NCI-H1436 (cell line): ENCODE measurements at regions not wholly inside any gene's neighbourhood (a gene's known extent, or its start where the extent isn't known, plus 50 kb on each side); places are given as distances from the start of the nearest gene placed in this dataset.

Source experiments
- DNase-seq: peaks from one replicate; lab custom pipeline; 2025; lab: John Stamatoyannopoulos, UW

GRCh38 chr4:41390661-41391060, 133.9 kb downstream of the UCHL1 start:
- no peak for DNase-seq

GRCh38 chr4:41391271-41391670, 134.5 kb downstream of the UCHL1 start:
- DNase-seq: no peak

DNA sequence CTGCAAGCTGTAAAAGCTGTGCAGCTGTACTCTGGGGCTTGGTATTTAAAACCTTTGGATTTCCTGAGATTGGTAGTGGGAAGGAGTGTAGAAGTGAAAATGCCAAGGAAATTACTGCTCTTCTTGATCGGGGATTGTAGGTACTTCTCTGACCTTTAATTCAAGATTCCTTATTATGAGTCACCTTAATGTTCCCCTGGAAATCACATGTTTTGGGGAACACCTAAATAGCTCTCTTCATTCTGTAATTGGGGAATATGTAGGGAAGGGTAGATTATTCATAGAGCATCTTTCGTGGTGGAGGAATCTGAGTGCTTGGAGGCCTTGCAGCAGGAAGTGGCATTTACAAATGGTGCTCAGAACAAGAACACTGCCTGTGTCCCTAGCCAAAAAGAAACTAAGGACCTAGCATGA, 137.8 kb downstream of the UCHL1 start:
- no peak for DNase-seq

DNA sequence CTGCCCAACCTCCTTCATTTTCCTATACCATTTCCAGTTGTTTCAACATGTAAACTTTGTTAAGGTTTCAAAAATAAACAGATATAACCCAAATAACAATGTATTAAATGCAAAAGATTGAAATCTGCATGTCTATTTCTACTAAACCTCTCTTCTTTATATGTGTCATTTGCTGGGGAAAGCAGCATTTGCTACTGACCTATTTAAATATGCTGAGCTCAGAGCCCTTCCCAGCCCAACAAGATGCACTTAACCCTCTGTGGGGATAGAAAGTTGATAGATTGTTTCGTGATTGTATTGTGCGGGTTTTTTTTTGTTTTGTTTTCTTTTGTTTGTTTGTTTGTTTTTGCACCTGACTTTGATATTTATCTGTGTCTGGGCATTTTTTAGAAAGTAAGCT, 139.5 kb downstream of the UCHL1 start:
- DNase-seq: no peak

- DNase-seq: no peak
These were observed 140.1 kb downstream of the UCHL1 start for GRCh38 chr4:41396869-41397268.

- DNase-seq: no peak
These were observed 138.7 kb upstream of the LIMCH1 start for GRCh38 chr4:41399231-41399630.

GRCh38 chr4:41400296-41400695, 137.7 kb upstream of the LIMCH1 start:
- DNase-seq: no peak

DNA sequence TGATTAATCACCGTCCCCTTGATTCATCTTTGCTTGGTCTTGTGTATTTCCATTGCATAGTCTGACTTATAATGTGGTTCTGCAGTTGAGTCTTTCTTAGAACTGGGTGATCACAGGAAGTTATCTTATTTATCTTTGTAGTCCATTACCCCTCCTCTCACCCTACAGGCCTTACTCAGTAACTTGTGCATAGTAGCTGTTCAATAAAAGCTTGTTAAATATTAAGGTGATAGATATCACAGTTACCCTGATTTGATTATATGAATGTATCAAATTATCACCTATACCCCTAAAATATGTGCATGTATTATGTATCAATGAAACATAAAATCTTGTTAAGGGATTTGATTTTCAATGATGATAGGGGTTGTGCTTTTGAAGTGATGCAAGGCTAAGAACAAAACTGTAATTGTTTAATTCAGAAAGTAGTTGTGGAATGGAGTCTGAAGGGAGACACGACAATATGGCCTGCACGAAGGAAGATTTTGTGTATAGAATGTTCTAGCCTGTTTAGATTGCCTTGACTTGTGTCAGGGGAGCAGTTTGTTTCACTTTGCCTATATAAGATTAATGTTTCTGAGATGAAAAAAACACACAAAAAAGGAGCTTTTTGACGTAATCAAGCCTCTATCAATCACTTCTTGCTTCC, 132.4 kb upstream of the LIMCH1 start:
- DNase-seq: no peak

DNA sequence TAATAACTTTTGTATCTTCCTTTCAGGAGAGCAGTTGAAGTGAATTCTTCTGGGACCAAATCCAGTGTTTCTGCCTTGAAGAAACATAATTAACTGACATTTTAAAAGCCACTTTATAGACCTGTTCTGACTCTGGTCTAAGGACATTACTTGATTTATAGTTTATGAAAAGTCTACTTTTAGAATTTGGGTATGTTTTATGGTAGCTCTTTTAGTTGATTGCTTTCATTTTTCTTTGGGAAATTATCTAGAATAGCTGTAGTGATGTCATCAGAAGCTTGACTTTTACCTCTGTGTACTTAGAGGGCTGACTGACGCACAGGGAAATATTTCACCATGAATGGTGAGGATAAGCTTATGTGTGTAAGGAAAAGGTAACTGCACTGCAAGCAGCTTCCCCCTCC, 131.8 kb upstream of the LIMCH1 start:
- DNase-seq: no peak

GRCh38 chr4:41408150-41408549, 129.8 kb upstream of the LIMCH1 start:
- DNase-seq: no peak

- no peak for DNase-seq
These were observed 128.9 kb upstream of the LIMCH1 start for GRCh38 chr4:41408859-41409593.

DNA sequence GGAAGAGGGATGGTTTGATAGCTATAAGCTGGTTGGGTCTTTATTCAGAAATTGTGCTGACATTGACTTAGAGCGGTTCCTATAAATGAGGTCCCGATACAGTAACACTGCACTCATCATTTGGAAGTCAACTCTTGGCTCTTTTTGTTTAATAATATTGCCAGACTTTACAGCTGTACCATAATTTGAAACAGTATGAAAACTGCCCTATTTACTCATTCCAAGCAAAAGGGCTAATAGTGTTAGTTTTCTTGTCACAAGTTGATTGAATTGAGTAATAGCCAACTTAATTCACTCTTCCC, 128.4 kb upstream of the LIMCH1 start:
- DNase-seq: no peak

- DNase-seq: no peak
These were observed 127.9 kb upstream of the LIMCH1 start for GRCh38 chr4:41410049-41410448.

DNA sequence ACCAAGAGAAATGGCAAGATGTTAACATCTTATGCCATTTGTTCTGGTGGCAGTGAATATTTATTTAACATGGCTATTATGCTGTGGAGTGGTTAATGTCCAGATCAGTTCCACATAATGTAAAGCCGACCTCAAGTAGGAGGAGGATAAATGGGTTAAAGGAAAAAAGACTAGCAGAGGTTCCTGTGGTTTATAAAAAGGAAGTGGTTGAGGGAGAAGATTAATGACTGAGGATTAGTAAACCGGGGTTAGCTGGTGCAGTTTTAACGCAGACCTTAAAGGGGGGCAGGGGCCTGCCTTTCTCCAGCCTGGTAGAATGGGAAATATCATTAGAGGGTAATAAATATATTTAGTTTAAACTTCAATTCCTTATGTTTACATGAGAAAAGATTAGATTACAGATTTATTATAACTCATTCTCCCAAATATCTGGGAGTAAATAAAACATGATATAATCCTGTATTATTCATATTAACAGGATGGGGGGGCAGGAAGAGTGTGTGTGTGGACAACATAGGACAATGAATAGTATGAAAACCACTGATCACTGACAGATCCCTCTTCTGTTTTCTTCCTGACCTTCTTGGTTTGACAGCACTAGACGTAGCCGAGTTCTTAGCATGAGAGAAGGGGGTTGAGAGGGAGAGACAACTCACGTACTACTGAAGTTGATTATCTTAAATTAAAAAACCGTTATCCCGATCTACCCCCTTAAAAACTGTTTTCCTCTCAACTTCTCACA, 124.1 kb upstream of the LIMCH1 start:
- peak; percentile 7 for DNase-seq

DNA sequence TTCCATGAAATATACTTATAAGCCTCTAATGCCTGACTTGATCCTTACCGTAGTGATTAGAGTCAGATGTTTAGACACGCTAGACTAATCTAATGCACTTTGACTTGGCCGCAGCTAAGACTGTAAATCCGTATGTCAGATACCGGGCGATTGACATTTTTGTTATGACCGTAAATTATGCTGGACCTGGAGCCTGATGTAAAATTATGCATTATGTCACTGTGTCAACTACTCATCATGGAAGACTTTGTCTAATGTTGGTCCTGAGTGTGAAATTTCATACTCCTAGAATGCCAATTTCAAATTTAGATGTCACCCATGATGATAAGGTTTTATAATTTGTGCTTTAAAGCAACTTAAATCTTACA, 123.6 kb upstream of the LIMCH1 start:
- no peak for DNase-seq

GRCh38 chr4:41418444-41418843, 119.5 kb upstream of the LIMCH1 start:
- no peak for DNase-seq

- no peak for DNase-seq
These were observed 117.4 kb upstream of the LIMCH1 start for GRCh38 chr4:41420541-41420940.

DNA sequence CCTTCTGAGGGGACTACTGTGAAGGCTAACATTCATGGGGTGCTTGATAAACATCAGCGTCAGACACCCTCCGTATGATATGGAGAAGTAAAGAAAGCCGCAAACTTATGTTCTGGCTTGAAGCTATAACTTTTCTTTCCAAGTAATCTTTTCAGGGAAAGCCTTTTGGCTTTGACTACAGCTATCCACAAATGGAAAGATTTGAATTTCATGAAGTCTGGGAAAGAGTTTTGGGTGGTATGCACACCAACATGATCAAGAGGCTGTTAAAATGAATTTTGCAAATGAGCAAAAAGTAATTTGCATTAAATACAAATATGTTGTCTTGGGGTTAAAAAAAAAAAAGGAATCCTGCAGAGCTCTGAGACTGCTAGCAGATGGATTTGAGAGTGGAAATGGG, 114.8 kb upstream of the LIMCH1 start:
- no peak for DNase-seq

DNA sequence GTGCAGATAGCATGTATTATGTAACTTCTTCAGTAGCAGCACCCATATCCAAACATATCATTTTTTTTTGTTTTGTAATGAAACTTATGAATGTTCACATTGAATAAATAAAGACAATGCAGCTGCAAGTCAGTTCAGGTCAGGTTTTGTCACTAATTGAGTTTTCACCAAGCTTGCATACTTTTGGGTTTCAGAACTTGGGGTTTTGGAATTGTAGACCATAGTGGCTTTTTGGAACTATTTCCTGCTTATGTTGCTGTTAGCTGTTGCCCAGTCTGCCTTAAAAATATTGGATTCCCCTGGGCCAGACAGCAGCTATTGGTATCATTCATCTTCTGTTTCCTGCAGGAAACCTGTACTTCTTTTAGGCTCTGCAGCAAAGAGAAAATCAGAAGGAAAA, 113.4 kb upstream of the LIMCH1 start:
- no peak for DNase-seq

- DNase-seq: no peak
These were observed 112.3 kb upstream of the LIMCH1 start for GRCh38 chr4:41425650-41426049.

GRCh38 chr4:41426539-41426938, 111.4 kb upstream of the LIMCH1 start:
- DNase-seq: no peak

DNA sequence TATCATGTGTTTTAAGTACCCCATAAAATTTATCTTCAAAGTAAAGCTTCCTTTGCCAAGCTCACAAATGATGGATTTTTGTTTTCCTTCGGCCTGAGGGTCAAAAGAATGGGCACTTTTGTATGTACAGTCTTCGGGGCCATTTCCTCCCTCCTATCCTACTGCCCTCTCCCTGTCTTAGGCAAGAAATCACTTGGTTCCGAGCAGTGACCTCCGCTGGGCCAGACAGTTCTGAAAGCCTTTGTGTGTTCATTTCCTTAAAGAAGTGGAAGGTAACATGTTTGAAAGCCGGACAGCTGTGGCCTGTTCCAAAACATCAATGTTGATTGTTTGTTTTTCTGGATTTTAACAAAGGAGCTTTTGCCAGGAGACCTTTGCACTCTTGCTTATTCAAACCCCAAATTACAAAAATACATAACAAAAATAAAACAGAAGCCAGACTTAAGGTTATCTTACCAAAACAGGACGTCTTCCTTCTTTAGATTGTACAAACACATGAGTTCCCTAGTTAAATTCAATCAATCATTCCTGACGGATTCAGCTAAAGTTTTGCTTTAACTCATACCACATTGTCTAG, 110.6 kb upstream of the LIMCH1 start:
- no peak for DNase-seq

- DNase-seq: no peak
These were observed 109.9 kb upstream of the LIMCH1 start for GRCh38 chr4:41427931-41428600.
